AML-193 (cell line): ENCODE measurements at regions not wholly inside any gene's neighbourhood (a gene's known extent, or its start where the extent isn't known, plus 50 kb on each side); places are given as distances from the start of the nearest gene placed in this dataset.

Source experiments
- DNase-seq, 2 experiments: peaks; one replicate each; lab custom pipeline; 2025; lab: John Stamatoyannopoulos, UW

DNA sequence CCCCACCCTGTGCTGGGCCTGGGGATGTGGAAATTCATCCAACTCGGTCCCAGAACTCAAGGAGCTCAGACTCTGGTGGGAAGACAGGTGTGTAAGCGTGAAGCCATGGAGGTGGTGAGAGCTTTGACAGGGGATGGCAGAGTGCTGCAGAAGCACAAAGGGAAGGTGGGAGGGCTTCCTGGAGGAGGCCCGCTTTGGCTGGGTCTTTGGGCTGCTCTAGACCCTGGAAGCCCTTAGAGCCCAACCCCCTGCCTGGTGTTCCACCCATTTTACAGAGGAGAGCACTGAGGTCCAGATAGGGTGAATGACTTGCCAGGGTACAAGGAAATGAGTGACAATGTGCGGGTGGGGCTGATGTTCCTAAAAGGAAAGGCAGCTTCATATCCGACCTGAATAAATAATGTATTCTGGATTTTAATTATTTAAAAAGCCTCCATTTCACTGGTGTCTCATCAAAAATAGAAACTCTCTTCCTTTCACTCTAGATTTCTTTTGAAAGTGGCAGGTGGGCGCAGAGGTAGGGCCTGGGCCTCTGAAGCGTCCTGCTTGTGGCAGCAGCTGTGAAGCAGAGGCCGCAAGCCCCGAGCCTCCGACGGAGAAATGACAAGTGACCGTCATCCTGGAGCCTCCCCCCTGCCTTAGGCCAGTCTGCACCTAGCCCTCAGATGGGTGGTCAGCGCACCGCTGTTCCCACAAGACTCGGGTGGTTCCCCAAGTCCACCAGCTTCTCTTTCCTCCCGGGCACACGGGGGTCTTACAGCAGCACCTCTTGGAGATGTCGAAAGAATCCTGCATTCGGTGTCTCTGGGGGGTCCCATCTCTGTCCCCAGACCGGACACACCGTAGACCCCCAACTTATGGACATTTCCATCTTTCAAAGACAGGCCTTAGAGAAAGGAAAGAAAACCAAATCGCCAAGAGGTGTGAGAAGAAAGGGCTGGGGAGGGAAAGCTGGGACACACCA is 71.0 kb upstream of the TAF1B start:
- DNase-seq: no peak

DNA sequence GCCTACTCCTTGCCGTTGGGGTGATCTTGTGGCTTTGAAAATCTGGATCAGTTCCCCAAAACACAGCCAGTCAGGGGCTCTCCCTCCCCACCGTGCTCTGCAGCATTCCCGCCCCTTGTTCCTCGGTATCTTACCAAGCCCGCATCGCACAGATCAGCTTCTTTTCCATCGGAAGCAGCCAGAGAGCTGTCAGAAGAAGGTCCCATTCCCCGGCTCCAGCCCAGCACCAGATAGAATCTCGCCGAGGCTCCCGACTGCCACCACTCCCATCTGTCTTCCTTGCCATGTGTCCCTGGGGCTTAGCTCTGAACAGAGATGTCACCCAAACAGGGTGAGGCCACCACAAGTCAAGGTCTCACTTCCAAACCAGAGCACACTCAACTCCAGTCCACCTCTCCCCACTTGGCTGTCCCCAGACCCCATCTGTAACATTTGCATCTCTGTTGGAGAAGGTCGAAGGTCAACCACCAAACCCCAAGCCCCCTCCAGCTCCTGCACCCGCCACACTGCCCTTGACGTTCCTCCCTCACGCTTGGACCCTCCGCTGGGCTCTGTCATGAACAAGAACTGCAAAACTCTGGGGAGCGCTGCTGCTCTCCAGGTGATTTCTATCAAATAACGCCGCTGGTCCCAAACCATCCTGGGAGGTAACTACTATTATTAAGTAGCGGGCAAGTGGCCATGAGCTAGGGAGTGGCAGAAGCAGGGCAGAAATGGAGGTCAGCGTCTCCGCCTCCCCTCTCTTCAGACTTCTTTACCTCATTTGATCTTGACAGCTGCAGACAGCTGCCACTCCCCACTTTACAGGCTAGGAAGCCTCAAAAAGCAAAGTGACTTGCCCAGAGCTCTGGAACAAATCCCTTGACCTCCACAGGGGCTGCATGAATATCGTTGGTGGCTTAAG is 70.0 kb upstream of the TAF1B start:
- no peak for DNase-seq

DNA sequence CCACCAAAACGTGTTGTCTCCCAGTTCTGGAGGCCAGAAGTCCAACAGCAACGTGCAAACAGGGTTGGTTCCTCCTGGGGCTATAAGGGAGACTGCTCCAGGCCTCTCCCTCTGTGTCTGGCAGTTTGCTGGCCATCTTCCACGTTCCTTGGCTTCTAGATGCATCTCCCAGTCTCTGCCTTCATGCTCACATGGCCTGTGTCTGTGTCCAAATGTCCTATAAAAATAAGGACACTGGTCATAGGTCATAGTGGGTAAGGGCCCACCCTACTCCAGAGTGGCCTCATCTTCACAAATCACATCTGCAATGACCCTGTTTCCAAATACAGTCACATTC is 69.4 kb upstream of the TAF1B start:
- no peak for DNase-seq

DNA sequence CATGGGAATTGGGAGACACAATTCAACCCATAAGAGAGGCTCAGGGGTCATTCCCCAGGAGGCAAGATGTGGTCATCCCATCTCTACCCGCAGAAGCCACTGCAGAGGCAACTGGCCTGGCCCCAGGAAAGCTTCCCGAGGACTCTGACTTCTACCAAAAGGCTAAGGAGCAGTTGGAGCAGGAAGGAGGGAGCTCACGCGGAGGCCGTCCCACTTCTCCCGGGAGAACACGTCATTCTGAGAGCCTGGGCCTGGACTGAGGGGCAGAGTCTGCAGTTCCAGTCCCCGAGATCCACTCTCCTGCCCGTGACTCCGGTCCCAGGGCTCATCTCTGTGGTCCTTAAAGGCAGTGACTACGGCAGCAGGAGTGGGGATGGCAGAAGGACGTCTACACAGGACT is 69.0 kb upstream of the TAF1B start:
- no peak for DNase-seq

DNA sequence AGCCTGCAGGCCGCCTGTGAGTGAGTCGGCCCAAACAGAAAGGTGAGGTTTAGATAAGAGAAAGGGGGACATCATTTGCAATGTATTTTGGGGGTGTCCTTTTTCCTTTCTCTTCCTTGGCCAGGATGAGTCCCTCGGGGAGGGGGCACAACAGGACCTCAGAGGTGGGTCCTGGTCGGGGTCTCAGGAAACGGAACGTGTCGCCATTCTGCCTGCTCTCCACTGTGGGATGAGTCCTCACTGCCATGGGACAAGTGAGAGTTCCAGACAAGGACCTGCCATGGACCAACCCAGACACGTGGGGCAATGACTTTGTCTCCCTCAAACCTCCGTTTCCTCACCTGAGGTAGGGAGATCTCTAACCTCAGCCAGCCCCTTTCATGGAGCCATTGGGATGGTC is 67.9 kb upstream of the TAF1B start:
- no peak for DNase-seq

DNA sequence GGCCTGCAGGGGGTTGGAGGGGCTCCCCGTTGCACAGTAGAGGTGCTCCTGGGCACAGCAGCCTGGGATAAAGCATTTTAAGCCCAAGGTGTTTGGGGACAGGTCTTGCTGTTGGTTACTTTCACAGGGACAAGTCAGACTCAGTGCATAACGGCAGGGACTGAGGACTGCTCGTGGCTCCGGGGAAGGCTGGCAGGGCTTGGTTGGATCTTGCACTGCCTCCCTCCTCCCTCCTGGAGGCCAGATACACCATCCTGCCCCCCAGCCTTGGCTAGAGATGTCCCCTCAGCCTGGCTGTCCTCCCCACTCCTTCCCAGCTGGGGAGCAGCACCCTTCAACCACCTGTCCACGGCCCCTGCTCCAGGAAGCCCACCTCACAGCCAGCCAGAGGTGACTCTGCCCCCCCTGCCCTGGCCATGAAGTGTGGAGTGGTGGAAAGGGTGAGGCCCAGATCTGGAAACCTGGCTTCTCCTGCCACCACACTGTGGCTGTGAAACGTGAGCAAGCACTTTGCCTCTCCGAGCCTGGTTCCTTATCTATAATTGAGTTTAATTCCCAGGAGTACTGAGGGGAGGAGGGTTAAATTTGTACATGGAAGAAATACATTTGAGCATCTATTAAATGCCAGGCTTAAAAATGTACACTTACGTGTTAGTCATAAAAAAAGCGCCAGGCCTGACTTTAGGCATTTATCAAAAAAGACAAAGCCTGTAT is 67.1 kb upstream of the TAF1B start:
- no peak for DNase-seq

DNA sequence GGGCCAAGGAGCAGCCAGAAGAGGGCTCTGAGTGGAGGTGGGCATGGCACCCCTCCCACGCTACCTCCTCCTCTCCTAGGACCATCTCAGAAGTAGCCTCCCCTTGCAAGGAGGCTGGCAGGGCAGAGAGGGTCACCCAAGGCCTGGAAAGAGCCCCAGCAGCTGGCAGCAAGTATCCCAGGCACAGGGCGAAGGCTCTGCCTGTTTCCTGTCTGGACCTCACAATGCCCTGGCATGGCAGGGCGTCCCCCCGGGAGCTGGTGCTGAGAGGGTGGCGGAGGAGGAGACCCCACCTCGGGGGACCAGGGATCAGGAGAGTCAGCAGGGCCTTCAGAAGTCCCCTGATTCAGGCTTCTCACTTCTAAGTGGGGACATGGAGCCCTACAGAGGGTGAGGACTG is 66.2 kb upstream of the TAF1B start:
- DNase-seq: no peak

DNA sequence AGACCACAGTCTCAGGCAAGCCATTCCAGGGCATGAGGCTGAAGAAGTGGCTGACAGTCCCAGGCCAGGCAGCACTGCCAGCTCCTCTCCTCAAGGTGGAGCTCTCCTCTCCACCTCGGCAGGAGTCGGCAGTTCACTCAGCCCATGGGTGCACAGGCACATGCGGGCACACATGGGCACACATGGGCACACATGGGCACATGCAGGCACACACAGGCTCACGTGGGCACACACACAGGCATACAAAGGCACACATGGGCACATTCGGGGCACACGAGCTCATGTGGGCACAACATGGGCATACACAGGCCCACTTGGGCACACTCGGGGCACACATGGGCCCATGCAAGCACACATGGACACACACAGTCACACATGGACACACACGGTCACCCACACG is 65.3 kb upstream of the TAF1B start:
- no peak for DNase-seq

DNA sequence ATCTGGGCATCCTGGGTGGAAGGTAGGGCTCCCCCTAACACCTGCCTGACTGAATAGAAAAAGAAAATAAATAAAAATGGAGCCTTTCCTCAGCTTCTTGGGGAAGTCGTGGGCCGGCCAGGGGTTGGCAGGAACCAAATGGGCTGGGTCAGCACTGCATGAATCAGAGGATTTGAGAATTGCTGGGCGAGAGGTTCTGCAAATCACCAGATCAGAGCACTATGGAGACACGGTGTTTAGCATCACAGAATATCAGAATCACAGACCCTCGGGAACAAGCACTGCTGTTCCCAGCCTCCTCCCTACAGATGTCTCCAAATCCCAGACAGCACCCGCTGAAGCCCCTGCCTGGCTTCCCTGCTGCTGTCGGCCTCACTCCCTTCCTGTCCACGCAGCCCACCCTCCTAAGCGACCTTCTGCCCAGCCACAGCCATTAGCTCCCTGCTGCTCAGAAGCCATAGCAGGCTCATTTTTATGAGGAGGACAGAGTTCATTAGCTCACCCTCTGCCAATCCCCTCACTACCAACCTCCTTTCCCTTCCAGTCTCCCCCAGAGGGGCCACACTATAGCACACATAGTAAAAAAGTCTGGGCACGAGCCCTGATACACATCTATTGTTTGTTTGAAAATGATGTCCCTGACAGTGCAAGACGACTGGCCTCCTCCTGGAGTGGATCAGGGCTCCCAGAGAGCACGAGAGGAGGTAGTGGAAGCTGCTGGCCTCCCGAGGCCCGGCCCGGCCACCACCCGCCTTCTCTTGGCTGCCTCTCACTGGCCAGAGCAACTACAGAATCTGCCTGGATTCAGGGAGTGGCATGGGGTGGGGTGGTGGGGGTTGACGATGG is 64.6 kb upstream of the TAF1B start:
- no peak for DNase-seq

DNA sequence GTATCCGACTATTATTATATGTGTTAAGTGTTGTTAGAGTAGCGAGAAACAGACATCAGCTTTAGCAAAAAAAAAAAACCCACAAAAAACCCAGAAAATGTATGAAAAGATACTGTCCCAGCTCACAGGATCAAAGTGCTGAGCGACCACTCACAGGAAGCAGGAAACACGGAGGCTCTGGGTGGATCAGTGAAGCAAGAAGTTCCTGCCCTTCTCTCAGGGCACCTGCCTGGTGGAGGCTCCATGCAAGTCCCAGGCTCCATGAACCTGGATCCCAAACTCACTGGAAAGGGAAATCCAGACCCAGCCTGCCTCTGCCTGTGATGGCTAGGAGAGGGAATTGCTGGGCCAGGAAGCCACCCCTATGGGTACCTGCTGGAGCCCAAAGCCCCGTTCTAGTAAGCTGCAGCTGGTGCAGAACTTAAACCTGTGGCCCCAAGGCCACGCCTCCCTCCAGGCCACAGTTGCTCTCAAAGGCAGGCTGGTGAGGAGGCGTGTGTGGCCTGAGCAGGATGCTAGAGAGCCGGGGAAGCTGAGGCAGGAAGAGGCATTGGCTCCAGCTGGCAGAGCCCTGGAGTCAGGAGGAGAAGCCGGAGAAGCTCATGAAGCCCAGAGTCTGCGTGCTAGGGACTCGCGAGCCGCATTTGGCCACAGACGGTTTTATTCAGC is 63.5 kb upstream of the TAF1B start:
- no peak for DNase-seq

DNA sequence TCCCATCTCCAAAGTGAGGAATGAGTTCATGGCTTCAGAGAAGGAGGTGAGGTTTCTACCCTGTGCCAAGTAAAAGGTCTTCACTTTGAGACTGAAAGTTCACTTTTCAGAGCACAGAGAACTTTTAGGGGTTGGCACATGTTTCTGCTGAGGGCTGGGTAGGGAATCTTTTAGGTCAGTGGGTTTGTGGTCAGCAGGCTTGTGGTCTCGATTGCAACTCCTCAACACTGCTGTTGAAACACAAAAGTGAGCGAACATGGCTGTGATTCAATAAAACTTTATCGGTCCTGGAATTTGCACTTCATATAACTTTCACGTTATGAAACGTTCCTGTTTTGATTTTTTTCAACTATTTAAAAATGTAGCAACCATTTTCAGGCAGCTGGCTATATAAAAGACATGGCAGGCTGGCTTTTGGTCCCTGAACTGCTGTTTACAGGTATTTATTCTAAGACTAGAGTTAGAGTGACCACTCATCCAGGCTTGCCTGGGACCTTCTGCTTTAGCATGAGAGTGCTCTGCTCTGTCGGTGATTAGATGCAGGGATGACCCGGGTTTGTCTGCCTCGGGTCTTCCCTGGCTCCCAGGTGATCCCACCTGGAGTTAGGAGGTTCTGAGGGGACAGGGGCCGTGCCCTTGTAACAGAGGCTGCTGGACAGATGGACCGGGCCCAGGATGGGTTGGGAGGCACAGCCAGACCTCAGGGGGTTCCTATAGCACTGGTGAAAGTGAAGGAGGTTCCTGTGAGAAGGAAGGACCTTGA is 62.7 kb upstream of the TAF1B start:
- DNase-seq: no peak

DNA sequence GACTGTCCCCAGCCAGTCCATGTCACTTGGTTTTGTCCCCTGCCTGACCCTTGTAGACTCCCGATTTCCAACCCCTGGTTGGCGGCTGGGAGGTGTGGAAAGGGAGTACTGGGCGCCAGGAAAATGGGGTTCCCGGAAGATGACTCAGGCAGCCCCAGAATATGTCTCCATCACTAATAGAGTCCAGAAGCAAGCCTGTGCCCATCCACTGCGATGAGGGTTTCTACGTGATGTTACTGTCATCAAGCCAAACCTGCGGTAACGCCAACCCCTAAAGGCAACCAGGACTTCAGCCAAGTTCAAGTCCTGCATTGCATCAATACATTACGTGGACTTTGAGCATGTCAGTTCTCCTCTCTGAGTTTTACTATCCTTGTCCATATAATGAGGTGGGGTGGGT is 62.0 kb upstream of the TAF1B start:
- DNase-seq: no peak

DNA sequence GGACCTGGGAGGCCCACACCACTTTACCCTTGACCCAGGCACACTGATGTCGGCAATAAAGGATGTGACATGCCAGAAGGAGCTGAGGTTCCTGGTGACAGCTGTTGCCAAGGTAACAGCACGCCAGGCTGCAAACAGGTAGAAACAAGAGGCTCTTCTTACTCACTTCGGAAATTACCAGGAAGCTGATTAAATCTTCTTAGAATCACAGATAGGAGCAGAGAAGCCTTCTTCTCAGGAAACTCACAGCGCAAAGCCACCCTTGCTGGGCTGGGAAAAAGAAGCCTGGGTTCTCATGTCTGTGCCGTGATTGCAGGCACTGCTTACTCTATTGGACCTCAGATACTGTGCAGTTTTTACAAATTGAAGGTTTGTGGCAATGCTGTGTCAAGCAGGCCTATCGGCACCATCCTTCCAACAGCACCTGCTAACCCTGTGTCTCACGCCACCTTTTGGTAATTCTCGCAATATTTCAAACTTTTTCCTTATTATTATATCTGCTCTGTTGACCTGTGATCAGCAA is 61.0 kb upstream of the TAF1B start:
- no peak for DNase-seq

DNA sequence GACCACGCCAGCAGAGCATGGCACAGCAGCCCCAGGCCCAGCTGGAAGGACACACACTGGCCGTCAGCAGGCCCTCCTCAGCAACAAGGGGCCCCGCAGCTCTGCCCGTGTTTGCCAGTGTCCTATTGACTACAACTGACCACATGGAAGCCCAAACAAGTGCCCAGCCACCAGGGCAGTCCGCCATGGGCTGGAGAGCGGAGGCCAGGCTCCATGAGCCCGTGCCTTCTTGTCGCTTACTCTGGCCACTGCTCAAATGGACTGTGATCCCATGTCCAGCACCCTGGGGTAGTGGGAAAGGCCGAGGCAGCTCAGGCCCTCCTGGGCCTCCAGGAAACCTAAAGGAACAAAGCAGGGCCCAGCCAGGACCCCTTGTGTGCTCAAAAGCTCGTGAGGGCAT is 53.9 kb upstream of the TAF1B start:
- DNase-seq: no peak

DNA sequence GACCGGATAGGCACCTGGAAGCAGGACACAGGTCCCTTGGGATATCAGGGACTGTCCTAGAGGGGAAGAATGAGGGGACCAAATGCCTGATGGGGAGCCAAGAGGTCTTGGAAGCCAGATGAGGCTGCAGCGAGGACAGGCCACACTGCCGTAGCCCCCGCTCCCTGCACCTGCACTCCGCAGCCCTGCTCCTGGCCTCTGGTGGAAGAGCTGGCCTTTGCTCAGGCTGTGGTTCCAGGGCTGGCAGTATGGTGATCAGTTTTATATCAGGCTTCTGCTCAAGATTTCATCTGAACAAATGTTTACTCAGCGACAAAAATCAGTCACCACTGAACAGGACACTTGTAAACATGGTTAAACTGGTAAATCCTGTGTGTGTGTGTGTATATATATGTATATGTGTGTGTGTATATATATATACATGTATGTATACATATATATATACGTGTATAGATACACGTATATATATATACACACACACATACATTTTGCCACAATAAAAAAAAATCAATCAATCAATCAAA is 52.5 kb upstream of the TAF1B start:
- no peak for DNase-seq

DNA sequence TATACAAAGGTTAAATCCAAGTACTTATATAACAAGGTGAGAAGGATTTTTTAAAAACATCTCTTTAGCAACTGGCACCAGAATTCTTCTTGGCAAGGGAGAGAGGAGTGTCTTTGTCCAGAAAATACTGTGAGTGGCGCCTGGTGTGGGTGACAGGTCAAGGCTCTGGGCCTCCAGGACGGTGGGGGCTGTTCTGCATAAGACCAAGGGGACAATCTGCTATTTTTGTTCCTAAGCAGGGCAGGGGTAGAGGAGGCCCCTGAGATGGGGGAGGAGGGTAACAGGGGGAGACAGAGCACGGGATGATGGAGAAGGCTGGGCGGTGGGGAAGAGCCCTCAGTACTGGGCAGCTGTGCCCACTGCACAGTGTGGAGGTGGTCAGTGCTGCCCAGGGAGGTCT is 51.6 kb upstream of the TAF1B start:
- no peak for DNase-seq

DNA sequence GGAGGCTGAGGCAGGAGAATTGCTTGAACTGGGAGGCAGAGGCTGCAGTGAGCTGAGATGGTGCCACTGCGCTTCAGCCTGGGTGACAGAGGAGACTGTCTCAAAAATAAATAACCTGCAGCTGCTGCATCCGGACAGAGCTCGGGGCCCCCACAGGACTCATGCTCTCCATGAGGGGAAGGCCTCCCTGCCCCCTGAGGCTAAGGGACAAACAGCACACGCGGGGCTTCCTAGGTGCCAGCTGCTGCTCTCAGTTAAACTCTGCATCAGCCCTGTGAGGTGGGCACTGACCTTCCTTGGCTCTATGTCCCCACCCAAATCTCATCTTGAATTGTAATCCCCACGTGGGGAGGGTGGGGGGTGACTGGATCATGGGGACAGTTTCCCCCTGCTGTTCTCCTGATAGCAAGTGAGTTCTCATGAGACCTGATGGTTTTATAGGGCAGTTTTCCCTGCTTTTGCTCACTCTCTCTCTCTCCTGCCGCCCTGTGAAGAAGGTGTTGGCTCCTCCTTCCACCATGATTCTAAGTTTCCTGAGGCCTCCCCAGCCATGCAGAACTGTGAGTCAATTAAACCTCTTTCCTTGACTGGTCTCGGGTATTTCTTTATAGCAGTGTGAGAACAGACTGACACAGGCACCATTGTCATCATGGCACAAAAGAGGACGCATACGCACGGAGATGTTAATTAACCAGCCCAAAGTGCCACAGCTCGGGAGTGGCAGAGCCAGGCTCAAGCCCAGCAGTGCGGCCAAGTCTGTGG is 49.9 kb upstream of the TAF1B start:
- DNase-seq: no peak
